Stimulated activated naive CD4-positive, alpha-beta T cell treated with Interleukin-2 at 50 U/mL for 16 hours (primary cell): ENCODE measurements at regions not wholly inside any gene's neighbourhood (a gene's known extent, or its start where the extent isn't known, plus 50 kb on each side); places are given as distances from the start of the nearest gene placed in this dataset.
"Not testable (repeated sequence)": the region's sequence is repeated elsewhere in the genome, so short reads cannot be mapped to it uniquely, and the experiment has no call there.

Source experiments
- DNase-seq: peaks from one replicate; lab custom pipeline; 2025; lab: John Stamatoyannopoulos, UW

DNA sequence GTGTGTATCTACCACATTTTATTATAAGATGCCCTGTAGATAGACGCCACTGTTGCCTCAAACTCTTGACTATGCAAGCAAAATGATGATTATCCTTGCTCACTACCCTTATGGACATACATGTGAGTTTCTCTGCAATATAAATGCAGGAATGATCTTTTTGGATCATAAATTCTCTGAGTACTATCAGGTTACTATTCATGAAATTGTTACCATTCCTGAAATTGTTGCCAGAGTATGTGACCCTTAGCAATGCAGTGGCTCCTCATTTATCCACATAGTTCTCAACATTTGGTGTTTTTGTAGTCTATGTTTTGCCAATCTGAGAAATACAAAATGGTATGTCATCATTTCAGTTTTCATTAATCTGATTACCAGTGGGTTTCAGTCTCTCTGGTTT, 166.2 kb upstream of the FAM3C start:
- DNase-seq, result no peak

DNA sequence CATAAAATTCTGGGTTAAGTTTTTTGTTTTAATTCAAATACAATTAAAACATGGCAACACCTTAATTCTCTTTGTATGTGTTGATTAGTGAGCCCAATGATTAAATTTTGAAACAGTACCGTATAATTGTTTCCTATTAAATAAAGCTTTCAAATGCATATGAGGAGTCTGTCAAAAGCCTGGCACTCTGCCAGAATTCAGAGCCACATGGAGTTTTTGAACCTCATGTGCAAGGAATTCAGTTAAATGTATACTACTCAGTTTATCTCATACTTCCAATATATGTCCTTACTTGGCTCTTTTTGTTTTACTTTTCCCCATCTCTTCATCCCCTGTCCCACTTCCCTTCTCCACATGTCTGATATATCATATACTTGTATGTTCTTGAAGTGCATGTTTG, 165.6 kb upstream of the FAM3C start:
- no peak for DNase-seq

GRCh38 chr7:121560267-121560990, 164.3 kb upstream of the FAM3C start:
- no peak for DNase-seq

DNA sequence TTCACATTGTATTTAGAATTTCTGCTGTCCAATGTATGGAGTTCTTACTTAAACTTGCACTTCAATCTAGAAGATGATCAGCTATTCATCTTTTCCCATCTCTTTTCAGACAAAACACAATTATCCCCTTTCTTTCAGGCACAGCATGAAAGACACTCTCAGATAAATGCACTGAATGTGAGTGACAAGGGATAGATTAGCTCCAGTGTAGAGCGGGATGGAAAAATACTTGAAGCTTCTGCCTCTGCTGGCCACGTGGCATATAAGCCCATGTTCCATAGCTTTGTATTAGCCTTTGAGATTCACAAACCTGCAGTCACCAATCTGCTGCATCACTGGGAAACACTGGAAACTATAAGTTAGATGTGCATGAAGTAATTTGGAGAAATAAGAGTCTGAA, 162.2 kb upstream of the FAM3C start:
- DNase-seq, result no peak

DNA sequence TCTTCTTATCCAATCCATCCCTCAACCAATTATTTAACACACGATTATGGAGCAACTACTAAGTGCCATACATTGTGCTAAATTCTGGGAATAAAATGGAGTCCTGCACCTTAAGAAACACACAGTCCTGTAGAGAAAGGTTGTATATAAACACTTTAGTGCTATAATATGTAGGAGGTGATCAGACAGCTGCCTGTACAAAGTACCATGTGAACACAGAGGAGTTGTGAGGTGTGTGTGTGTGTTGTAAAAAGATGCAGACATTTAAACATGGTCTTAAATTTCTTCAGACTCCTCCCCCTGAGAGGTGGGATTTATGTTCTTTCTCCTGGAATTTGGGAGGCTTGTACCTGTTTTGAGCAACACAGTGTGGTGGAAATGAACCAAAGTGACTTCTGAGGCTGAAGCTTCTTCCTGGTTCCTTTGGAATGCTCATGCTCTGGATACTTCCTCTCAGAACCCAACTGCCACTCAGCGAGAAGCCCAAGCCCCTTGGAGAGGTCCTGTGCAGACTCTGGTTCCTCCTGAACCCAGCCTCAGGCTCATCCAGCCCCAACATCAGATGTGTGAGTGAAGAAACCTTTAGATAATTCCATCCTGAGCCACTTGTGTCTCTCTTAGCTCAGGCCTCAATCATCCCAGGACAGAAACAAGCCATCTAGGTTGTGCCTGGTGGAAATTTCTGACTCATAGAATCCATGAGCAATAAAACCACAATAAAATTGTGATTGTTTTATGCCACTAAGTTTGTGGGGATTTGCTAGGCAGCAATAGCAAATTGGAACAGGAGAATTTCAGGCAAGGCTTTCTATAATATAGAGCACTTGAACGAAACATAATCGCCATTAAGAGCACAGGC, 161.2 kb upstream of the FAM3C start:
- DNase-seq, result no peak

- no peak for DNase-seq
These were observed 159.4 kb upstream of the FAM3C start for GRCh38 chr7:121555558-121555957.

DNA sequence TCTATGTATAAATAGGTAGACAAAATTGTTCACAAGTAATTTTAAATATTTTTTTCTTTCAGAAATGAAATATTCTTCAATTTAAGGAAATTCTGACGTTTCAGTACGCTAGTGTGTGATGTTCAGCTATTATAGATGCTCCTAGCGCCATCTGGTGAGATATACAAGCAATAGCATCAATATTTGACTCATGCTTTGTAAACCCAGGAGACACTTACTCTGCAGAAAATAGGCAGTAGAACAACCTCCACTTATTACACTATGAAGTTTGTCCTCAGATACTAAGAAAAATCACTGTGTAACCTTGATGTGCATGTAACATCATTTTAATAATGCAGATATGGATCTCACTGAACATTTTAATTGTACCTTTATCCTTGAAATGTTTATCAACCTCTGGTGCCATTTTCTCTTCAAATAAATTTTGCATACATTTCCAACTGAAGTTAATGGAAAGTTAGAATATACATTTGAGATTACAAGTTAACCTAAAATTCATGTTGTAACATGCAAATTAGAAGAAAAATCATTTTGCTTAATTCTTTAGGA, 151.5 kb upstream of the FAM3C start:
- no peak for DNase-seq

- DNase-seq, result no peak
These were observed 150.8 kb upstream of the FAM3C start for GRCh38 chr7:121546632-121547543.

- no peak for DNase-seq
These were observed 149.3 kb upstream of the FAM3C start for GRCh38 chr7:121545418-121545817.

DNA sequence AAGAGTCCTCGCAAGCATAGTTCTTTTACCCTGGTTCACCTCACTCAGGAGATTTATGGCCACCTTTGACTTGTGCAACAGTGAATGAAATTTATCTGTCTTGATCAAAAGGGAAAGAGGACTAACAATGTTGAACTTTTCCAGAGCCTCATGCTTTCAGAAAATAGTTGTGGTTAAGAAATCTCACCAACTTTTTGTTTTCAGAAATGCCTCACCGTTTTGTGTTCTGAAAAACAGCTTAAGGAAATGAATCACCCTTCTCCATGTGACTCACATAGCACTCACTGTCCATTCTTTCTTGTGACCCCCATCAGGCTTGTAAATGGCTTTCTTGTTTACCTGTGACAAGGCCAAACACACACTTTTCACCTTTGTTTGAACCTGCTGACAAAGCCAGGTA, 148.6 kb upstream of the FAM3C start:
- no peak for DNase-seq

DNA sequence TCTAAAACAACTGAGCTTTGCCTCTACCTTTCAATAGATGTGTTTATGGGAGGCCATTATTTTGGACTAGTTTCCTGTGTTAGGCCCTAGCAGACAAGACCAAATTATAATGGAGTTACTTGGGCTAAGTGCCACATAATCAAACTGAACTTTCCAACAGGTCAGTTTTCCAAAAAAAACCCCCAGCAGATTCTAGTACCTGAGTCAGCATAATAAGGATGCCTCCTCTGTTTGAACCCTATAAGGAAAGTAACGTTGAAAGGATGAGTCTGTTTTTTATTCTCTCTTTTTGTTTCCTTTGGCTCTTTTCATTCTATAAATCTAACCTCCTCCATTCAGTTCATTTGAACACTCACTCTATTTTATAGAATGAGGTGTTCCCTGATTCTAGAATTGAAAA, 148.1 kb upstream of the FAM3C start:
- no peak for DNase-seq

GRCh38 chr7:121541457-121541856, 145.3 kb upstream of the FAM3C start:
- no peak for DNase-seq

- DNase-seq, result no peak
These were observed 144.0 kb upstream of the FAM3C start for GRCh38 chr7:121540138-121540537.

- no peak for DNase-seq
These were observed 140.9 kb upstream of the FAM3C start for GRCh38 chr7:121537031-121537430.

DNA sequence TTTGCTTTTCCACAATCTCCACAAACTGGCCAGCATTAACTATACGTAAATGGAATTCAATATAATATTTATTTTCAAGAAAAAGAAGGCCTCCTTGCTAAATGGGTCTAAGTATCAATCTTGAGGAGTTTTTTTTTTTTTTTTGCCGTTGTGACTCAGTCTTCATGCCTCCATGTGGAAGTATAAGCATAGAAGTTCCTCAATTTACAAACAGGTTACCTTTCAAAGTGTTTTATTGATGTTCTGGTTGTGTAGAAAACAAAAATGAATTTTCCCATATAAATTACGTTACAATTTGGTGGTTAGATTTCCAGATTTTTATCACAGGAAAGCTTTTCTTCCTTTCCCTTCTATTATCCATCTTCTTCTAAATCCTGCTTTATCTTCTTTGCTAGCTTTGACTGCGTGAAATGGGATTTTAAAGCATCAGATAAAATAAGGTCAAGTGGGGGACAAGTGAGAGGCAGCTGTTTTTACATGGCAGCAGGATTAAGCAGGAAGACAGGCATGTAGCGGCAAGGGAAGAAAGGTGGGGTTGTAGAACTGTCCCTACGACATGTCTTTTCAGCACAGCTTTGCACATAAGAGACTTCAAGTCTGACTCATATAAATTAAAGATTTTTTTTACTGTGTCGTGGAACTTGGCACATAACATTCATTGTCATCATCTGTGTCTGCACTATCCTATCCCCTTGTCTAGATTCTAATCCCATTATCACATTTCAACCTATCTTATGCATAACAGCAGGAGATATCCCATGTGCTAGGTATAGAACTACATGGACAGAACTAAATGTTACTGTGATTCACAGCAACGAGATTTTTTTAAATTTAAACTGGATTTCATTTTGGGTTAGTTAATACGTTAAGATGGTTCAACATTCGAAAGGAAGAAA, 135.3 kb upstream of the FAM3C start:
- no peak for DNase-seq

DNA sequence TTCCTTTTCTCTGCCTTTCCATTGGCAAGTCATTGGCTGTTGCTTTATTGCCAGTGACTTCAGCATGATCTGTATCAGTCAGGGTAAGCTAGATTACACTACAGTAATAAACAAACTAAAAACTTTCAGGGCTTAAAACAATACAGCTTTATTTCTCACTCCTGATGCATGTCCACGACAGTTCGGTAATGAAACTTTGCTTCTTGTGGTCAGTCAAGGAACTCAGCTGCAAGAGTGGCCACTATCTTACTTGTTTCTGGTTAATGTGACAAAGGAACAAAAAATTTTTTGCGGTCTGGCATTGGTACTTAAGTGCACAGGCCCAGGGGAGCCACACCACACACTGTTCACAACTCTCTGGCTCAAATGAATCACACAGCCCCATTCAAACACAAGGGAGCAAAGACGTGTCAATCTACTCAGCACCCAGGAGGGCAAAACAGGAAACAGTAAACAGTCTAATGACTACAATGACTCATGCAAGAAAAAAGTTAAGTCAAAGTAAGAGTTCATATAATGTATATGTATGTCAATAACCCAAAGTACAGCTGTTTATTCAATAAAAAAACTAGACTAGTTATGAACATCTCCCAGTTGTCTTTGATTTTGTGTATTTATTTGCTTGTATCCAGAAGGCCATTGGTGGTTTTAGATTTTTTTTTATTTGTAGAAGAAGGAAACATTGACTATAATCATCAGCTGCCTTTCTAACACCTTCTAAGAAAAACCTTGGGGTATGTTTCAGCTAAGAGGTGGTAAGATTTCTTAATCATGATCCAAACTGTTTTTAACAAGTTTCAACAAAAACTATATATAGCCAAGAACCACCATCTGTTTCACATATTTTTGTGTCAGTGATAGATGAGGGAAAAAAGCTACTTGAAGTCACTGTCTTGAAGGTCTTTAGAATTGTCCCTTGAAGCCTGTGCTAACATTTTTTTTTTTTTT, 134.4 kb upstream of the FAM3C start:
- peak; percentile 56 for DNase-seq

- DNase-seq, result no peak
These were observed 132.9 kb upstream of the FAM3C start for GRCh38 chr7:121529003-121529402.

- DNase-seq, result not testable (repeated sequence)
These were observed 130.1 kb upstream of the FAM3C start for GRCh38 chr7:121526210-121526609.

GRCh38 chr7:121525155-121525819, 129.2 kb upstream of the FAM3C start:
- DNase-seq, result no peak
